NT2/D1 (cell line): ENCODE measurements at regions not wholly inside any gene's neighbourhood (a gene's known extent, or its start where the extent isn't known, plus 50 kb on each side); places are given as distances from the start of the nearest gene placed in this dataset.

Experiments used
- SUZ12 ChIP-seq: IDR thresholded peaks from 2 replicates; pipeline ENCODE4 v1.6.1; 2011; ENCODE audit not compliant: insufficient read length, insufficient read depth; ENCODE audit errors: extremely low read depth
- YY1 ChIP-seq: IDR thresholded peaks from 2 replicates; pipeline ENCODE4 v1.6.1; 2011; ENCODE audit not compliant: insufficient read length, insufficient read depth
- ZNF274 ChIP-seq: IDR thresholded peaks from 2 replicates; pipeline ENCODE4 v1.6.1; 2011; ENCODE audit warnings: mild to moderate bottlenecking, low read depth, low read length

- TF ChIP-seq YY1 (no peak), ZNF274 (no peak), SUZ12 (no peak)
Measured at GRCh38 chr14:66133666-66134065, 352.5 kb upstream of the CCDC196 start.
